HCT116 (cell line): ENCODE measurements at regions not wholly inside any gene's neighbourhood (a gene's known extent, or its start where the extent isn't known, plus 50 kb on each side); places are given as distances from the start of the nearest gene placed in this dataset.

Experiments used
- ATAC-seq: fragments of 200-7000 bp; cut with Tn5 transposase; 2 replicates; pipeline ENCODE4 v1.9.1; 2020; ENCODE audit warnings: mild to moderate bottlenecking, moderate library complexity
- BruUV-seq: library from RNA; stranded (reverse); fragments of 400-500 nt; replicated peaks from 2 replicates; lab custom pipeline; 2021; lab: Mats Ljungman, UMichigan
- CTCF ChIA-PET: fragments of 300-600 bp; sonication (Branson Sonifier 250); formaldehyde crosslinking; loops from one replicate; lab custom pipeline; 2021; ENCODE audit warnings: antibody characterized with exemption; lab: Charles Lee
- POLR2A ChIA-PET: fragments of 300-600, 350-600 bp; sonication (Branson Sonifier 250); formaldehyde crosslinking; loops from one replicate; lab custom pipeline; 2021; ENCODE audit warnings: antibody characterized with exemption; lab: Charles Lee
- RAD21 ChIA-PET, 2 experiments: fragments of 300-600 bp; sonication (Branson Sonifier 250); formaldehyde crosslinking; loops; one replicate each; lab custom pipeline; 2023; ENCODE audit warnings: low total read pairs in 2 of 2; ENCODE audit not compliant: uncharacterized antibody in 2 of 2, unreplicated experiment in 2 of 2, low non-redundant PET in 1 of 2; lab: Charles Lee
- DNase-seq: peaks from one replicate; pipeline ENCODE4 v3.0.0-alpha.2; 2010; ENCODE audit warnings: low read depth, low spot score
- H2AFZ ChIP-seq: fragments of 200-600 bp; shearing (Covaris generic), sonication (generic); 2 replicates; pipeline ENCODE4 v1.6.1; 2017; ENCODE audit warnings: low read depth, mixed run types, mixed read lengths, antibody characterized with exemption, low read length; ENCODE audit not compliant: poor library complexity, severe bottlenecking
- H3K27ac ChIP-seq: 2 replicates; pipeline ENCODE4 v1.5.1; 2012; ENCODE audit warnings: low read depth, low read length
- H3K27me3 ChIP-seq: fragments of 200-600 bp; sonication (generic); 2 replicates; pipeline ENCODE4 v1.6.1; 2016; ENCODE audit warnings: mixed run types, low read length, mixed read lengths; ENCODE audit not compliant: insufficient read depth
- H3K36me3 ChIP-seq, 2 experiments: fragments of 200-500 bp in 1 of 2; fragments of 200-600 bp in 1 of 2; sonication (Bioruptor generic) in 1 of 2; sonication (generic) in 1 of 2; 2 replicates each; pipeline versions ENCODE4 v1.5.1 to v1.6.1; 2014 to 2016; ENCODE audit warnings: low read length in 2 of 2, inconsistent platforms in 1 of 2, mixed read lengths in 1 of 2, mixed run types in 1 of 2; ENCODE audit not compliant: insufficient read depth in 2 of 2, control insufficient read depth in 1 of 2
- H3K4me1 ChIP-seq, 2 experiments: fragments of 200-600 bp in 1 of 2; sonication (generic) in 1 of 2; 2 replicates each; pipeline versions ENCODE4 v1.5.1 to v1.6.1; 2012 to 2017; ENCODE audit warnings: low read length in 2 of 2, inconsistent platforms in 1 of 2, mild to moderate bottlenecking in 1 of 2, mixed read lengths in 1 of 2, mixed run types in 1 of 2, moderate library complexity in 1 of 2; ENCODE audit not compliant: insufficient read depth in 2 of 2, control insufficient read depth in 1 of 2
- H3K4me2 ChIP-seq: fragments of 200-600 bp; sonication (generic); 2 replicates; pipeline ENCODE4 v1.6.1; 2017; ENCODE audit warnings: mixed run types, low read length, mixed read lengths
- H3K4me3 ChIP-seq, 2 experiments: fragments of 200-600 bp in 1 of 2; sonication (generic) in 1 of 2; replicated peaks in 1 of 2; 2 replicates each; pipeline ENCODE4 v1.5.1; 2011 to 2016; ENCODE audit warnings: low read length in 2 of 2, control low read depth in 1 of 2, low read depth in 1 of 2, mild to moderate bottlenecking in 1 of 2, mixed read lengths in 1 of 2, mixed run types in 1 of 2
- H3K79me2 ChIP-seq: fragments of 200-600 bp; sonication (generic); 2 replicates; pipeline ENCODE4 v1.6.1; 2017; ENCODE audit warnings: mild to moderate bottlenecking, mixed run types, low read length, moderate library complexity, mixed read lengths; ENCODE audit not compliant: insufficient read depth
- H3K9ac ChIP-seq: fragments of 200-600 bp; sonication (generic); 2 replicates; pipeline ENCODE4 v1.6.1; 2016; ENCODE audit warnings: low read length, mixed read lengths
- H3K9me2 ChIP-seq: fragments of 200-600 bp; sonication (generic), shearing (Covaris generic); 2 replicates; pipeline ENCODE4 v1.6.1; 2017; ENCODE audit warnings: mixed run types, mild to moderate bottlenecking, moderate library complexity; ENCODE audit not compliant: insufficient read depth
- H3K9me3 ChIP-seq, 2 experiments: fragments of 200-500 bp in 1 of 2; fragments of 200-600 bp in 1 of 2; sonication (Bioruptor generic) in 1 of 2; sonication (generic) in 1 of 2; 2 replicates each; pipeline ENCODE4 v1.6.1; 2014 to 2017; ENCODE audit warnings: low read length in 2 of 2, mixed read lengths in 2 of 2, inconsistent platforms in 1 of 2, low read depth in 1 of 2, mild to moderate bottlenecking in 1 of 2, mixed run types in 1 of 2, moderate library complexity in 1 of 2; ENCODE audit not compliant: control insufficient read depth in 1 of 2, insufficient read depth in 1 of 2
- H4K20me1 ChIP-seq: fragments of 200-600 bp; sonication (generic), shearing (Covaris generic); 2 replicates; pipeline ENCODE4 v1.6.1; 2017; ENCODE audit warnings: mixed run types, mild to moderate bottlenecking, moderate library complexity; ENCODE audit not compliant: insufficient read depth
- CBX3 ChIP-seq: IDR thresholded peaks from 2 replicates; pipeline ENCODE4 v1.6.1; 2012; ENCODE audit warnings: low read depth
- CTCF ChIP-seq, 3 experiments: fragments of 200-600 bp in 1 of 3; sonication (generic) in 1 of 3; IDR thresholded peaks in 2 of 3; conservative IDR thresholded peaks in 1 of 3; 2 replicates each; pipeline ENCODE4 v1.5.1; 2012 to 2017; ENCODE audit warnings: low read depth in 2 of 3, low read length in 2 of 3, antibody characterized with exemption in 1 of 3, borderline replicate concordance in 1 of 3, control low read depth in 1 of 3, mild to moderate bottlenecking in 1 of 3, mixed read lengths in 1 of 3, mixed run types in 1 of 3, moderate library complexity in 1 of 3; ENCODE audit not compliant: insufficient read depth in 1 of 3
- ELF1 ChIP-seq: IDR thresholded peaks from 2 replicates; pipeline ENCODE4 v1.6.1; 2012; ENCODE audit warnings: low read depth, borderline replicate concordance
- JUND ChIP-seq: IDR thresholded peaks from 2 replicates; pipeline ENCODE4 v1.6.1; 2012
- POLR2A ChIP-seq: IDR thresholded peaks from 2 replicates; pipeline ENCODE4 v1.7.0; 2011; ENCODE audit warnings: borderline replicate concordance; ENCODE audit not compliant: insufficient read depth, insufficient read length; ENCODE audit errors: extremely low read depth
- RAD21 ChIP-seq: IDR thresholded peaks from 2 replicates; pipeline ENCODE4 v1.6.1; 2012; ENCODE audit warnings: low read depth, mild to moderate bottlenecking
- REST ChIP-seq: IDR thresholded peaks from 2 replicates; pipeline ENCODE4 v1.6.1; 2012; ENCODE audit warnings: low read depth
- ZBTB33 ChIP-seq: IDR thresholded peaks from 2 replicates; pipeline ENCODE4 v1.6.1; 2011; ENCODE audit warnings: mild to moderate bottlenecking, low read length, moderate library complexity; ENCODE audit not compliant: insufficient replicate concordance; ENCODE audit errors: extremely low read depth
- ZFX ChIP-seq: fragments of 450-650 bp; IDR thresholded peaks from 2 replicates; pipeline ENCODE4 v1.6.1; 2017
- intact Hi-C: fragments of 100-400 bp; cut with micrococcal nuclease; formaldehyde crosslinking; loops from 2 replicates; pipeline ENCODE4 v1.10.0; 2022

GRCh38 chr6:4480788-4481735 lies 295.1 kb upstream of the CDYL start:
- no peak overlapping the region for H3K4me3 ChIP-seq
- BruUV-seq: no TSS peak
- intact Hi-C loops: no loop called here
- H3K27ac ChIP-seq: no peak overlapping the region
- H3K36me3 ChIP-seq: no peaks in the 10 kb centered on the region
- no peaks in the 10 kb centered on the region for H3K9me2 ChIP-seq
- CTCF ChIA-PET: no interaction called here
- no peak for ATAC-seq
- H3K4me2 ChIP-seq: no peak overlapping the region
- H3K4me1 ChIP-seq: no peaks in the 10 kb centered on the region
- no peaks in the 10 kb centered on the region for H3K27me3 ChIP-seq
- H4K20me1 ChIP-seq: no peaks in the 10 kb centered on the region
- TF ChIP-seq REST: no peak
- no peak for TF ChIP-seq ZBTB33
- no peak for TF ChIP-seq ZFX
- TF ChIP-seq ELF1: no peak
- no peak for TF ChIP-seq POLR2A
- no peak for TF ChIP-seq CBX3
- no peak for TF ChIP-seq RAD21
- TF ChIP-seq CTCF (IDR thresholded peaks at IDR 0.05 in 2 of 3, conservative IDR thresholded peaks at IDR 0.05 in 1 of 3; ENCODE audit: borderline replicate concordance in 1 of 3, insufficient read depth in 1 of 3, low read depth in 2 of 3, low read length in 2 of 3): no peak
- no peak for TF ChIP-seq JUND
- no peaks in the 10 kb centered on the region for H3K9me3 ChIP-seq
- H2AFZ ChIP-seq: no peak overlapping the region
- no peaks in the 10 kb centered on the region for H3K79me2 ChIP-seq
- POLR2A ChIA-PET: no interaction called here
- no peak for DNase-seq
- H3K9ac ChIP-seq: no peak overlapping the region
- RAD21 ChIA-PET: no interaction called here
